ENCODE measurements at regions not wholly inside any gene's neighbourhood (a gene's known extent, or its start where the extent isn't known, plus 50 kb on each side); places are given as distances from the start of the nearest gene placed in this dataset.

DNA sequence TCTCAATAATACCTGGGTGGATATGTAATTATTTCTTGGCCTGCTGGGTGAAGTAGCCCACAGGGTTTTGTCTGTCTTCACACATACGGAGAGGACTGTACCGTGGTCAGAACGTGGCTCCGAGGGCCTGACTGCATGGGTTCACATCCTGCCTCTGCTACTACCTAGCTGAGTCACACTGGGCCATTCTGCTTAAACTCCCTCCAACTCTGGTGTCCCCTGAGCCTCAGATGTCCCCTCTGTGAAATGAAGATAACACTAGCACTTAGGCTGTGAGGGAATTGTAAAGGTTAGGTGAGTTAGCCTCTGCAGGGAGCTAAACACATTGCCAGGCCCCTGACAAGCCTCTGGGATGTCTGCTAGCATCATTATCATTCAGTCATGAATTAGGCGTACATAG is 120.1 kb upstream of the NABP1 start:
- no peak for TF ChIP-seq EZH2 (IDR thresholded peaks at IDR 0.05)
- TF ChIP-seq, protein P1, sequence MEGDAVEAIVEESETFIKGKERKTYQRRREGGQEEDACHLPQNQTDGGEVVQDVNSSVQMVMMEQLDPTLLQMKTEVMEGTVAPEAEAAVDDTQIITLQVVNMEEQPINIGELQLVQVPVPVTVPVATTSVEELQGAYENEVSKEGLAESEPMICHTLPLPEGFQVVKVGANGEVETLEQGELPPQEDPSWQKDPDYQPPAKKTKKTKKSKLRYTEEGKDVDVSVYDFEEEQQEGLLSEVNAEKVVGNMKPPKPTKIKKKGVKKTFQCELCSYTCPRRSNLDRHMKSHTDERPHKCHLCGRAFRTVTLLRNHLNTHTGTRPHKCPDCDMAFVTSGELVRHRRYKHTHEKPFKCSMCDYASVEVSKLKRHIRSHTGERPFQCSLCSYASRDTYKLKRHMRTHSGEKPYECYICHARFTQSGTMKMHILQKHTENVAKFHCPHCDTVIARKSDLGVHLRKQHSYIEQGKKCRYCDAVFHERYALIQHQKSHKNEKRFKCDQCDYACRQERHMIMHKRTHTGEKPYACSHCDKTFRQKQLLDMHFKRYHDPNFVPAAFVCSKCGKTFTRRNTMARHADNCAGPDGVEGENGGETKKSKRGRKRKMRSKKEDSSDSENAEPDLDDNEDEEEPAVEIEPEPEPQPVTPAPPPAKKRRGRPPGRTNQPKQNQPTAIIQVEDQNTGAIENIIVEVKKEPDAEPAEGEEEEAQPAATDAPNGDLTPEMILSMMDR (IDR thresholded peaks at IDR 0.05) = no peak
- TF ChIP-seq EZH2phosphoT487 (IDR thresholded peaks at IDR 0.05) = no peak

Measured in neural progenitor cell (in vitro differentiated cells).